ENCODE measurements at regions not wholly inside any gene's neighbourhood (a gene's known extent, or its start where the extent isn't known, plus 50 kb on each side); places are given as distances from the start of the nearest gene placed in this dataset.

DNA sequence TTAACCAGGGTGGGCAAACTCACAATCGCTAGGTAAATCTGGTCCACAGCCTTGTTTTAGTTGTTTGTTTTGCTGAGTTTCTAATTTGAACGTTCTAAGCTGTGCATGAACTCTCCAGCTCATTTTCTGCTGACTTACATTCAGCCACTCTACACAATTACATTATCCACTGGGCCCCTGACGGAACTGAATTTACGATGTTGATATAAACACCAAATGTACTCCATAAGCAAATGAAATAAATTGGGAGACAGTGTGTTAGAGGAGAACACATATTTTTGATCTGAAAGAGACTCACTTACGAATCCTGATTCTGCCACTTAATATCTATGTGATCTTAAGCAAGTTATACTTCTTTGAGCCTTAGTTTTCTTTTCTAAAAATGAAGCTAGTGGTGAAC is 393.4 kb downstream of the ZNF608 start:
- DNase-seq = no peak

DNA sequence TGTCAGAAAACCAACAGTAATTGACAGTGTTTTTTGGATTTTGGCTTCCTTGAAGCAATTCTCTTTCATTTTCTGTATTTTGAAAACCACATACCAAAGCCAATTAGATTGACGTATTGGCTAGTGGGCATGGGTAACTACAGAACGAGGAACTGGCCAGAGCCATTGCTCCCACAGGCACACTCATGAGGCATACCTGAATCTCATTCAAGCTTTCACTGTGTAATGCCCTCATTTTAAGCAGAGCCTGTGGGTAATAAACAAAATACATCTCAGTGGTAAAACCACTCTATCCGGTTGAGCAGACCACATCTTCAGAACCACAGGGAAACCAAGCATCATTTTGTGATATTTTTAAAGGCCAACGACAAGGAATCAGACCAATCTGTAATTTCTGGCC is 394.1 kb downstream of the ZNF608 start:
- DNase-seq = no peak

DNA sequence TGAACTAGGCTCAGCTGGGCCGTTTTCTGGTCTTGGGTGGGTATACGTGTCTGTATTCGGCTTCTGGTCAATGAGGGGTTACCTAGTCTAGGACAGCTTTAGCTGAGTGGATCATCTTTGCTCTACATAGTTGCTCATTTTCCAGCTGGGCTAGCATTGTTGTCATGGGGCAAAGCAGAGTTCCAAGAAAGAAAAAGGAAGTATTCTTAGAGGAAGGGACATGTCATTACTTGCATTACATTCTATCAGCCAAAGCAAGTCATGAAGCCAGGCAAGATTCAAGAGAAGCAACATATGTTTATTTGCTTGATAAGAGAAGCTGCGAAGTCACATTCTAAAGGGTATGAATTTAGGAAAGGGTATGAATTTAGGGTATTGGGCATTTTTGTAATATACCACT is 396.5 kb downstream of the ZNF608 start:
- DNase-seq = no peak

DNA sequence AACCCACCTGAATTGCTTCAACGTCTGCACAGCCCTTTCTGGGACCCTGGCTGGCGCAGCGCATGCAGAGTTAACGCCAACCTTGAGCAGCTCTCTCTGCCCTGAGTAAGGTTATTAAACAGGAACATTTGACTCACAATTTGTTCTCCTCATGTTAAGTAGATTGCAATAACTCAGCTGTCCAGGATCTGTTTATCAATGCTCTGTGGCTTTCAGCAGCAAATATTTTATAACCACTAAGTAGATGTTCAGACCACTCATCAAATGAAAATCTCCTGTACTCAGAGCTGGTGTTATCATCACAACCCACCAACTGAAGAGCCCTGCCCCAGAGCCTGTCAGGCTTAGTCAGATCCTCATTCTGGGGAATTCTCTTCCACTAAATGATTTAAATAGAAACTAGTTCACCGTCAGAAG is 403.0 kb downstream of the ZNF608 start:
- DNase-seq = no peak

DNA sequence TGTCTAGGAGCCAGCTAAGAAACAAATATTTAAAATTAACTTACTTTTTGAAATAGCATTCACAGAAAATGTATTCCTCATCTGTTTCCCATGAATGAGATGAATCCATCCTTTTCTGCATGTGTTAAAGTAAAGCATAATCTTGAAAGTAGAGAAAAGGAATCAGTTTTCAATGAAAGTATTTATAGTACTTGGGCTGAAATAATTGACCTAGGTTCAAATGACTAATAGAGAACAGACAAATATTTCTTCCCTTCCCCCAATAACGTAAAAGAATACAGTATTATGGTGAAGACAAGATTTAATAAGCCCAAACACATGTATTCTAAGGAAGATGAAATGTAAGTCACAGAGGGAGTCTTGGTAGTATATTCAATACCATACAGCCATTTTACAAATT is 403.5 kb downstream of the ZNF608 start:
- DNase-seq = no peak

DNA sequence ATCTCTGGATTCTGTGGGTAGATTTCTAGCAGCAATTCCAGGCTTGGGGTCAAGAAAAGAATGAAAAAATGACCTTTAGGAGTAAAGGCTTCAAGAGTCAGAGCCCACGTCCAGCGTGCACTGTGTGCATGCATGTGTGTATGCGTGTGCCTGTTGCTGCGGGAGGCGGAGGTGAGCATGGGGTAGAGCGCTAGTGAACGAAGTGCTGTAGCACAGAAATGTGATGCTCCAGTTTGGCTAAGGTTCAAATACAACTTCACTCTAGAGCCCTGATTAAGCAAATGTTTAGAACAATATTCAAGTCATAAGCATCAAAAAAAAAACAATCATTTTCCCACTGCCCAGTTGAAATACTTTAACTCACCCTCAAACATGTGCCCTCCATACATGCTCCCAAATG is 403.9 kb downstream of the ZNF608 start:
- DNase-seq = no peak

DNA sequence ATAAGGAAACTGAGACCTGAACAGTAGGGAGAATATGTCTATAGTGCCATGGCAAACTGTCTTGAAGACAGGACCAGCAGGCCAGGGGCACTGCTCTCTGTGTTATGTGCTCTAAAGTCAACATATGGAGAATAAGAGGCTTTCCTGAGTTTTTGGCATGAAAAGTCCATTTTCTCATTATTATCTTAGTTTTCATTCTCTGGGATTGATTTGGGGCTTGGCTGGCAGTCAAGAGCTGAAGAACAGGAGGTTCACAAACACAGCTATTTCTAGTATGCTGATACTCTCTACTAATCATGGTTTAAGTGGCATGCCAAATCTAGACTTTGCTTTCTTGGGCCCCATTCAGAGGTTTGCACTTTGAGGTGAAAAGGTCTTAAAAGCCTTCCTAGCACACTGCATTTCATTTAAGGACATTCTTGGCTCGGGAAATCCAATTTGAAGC is 404.4 kb downstream of the ZNF608 start:
- no peak for DNase-seq

DNA sequence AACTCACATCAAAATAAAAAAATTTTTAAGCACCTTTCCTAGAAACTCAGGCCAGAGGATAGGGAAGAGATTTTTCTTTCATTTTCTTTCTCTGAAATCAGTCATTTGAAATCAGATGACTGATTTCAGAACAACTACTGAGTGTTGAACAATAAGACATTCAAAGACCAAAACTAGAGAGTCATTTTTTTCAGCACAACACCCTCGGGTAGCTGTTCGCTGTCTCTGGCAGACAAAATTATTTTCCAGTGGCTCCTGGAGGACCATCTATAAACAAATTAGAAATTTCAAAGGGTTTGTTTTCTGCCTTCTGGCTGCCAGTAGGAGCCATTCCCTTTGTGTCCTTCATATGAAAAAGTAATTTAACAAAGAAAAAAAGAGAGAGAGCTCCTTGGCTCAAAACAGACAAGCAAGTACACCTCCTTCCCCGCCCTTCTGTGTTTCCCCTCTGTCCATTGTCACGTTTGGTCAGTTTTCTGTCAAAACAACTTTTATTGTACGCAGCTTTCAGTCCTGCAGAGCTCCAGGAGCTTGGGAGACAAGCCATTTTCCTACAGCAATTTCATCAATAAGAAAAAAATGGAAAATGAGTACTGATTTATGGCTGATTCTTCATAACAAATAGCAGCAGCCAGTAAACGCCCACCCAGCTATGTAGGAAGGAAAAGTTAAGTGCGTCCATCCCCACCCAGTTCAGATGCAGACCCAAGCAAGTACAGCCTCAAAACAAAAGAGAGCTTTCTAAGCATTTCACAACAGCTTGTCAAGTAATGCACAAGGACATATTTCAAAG is 405.2 kb downstream of the ZNF608 start:
- DNase-seq = no peak

DNA sequence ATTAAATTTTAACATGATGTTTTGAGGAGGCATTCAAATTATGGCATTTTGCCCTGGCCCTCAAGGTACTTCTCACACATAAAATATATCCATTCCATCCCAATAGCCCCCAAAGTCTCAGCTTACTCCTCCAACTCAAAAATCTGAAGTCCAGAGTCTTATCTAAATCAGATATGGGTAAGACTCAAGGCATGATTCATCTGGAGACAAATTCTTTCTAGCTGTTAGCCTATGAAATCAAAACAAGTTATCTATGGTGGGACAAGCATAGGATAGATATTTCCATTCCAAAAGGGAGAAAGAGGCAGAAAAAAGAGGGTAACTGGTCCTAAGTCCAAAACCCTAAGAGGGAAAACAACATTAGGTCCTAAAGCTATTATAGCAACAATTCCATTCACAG is 408.4 kb downstream of the ZNF608 start:
- DNase-seq = no peak

DNA sequence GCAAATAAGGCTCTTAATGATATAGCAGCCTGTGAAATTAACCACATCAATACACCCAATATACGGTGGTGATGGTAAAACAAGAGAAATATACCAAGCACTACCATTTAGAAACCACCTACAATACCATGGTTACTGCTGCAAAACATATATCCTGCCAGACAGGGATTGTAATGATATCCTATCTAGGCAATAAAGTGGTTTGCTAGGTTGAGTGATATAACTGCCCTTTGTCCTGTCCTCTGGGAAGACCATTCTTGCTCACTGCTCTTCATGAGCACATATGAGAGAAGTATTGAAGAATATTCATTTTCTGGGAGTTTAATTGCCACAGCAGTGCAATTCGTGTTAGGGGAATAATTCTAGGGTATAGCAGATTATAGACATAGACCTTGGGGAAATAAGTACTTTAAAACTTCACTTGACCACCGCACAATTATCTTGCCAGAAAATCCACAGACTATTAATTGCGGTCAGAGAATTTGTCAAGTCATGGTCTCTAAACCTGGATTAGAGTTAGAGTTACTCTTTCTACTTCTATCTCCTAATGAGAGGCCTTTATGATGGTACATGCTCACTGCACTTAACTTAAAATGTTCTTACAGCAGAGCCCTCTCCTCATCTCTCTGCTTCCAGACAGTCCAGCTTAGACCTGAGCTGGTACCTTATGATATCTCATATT is 413.0 kb downstream of the ZNF608 start:
- DNase-seq = no peak

DNA sequence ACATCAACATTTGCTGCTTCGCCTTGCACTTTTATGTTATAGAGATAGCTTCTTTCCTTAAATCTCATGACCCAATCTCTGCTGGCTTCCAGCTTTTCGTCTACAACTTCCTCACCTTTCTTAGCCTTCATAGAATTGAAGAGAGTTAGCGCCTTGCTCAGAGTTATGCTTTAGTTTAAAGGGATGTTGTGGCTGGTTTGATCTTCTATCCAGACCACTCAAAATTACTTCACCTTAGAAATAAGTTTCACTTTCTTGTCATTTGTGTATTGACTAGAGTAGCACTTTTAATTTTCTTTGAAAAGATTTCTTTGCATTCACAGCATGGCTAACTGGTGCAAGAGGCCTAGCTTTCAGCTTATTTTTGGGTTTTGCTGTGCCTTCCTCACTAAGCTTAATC is 414.2 kb downstream of the ZNF608 start:
- DNase-seq = no peak

DNA sequence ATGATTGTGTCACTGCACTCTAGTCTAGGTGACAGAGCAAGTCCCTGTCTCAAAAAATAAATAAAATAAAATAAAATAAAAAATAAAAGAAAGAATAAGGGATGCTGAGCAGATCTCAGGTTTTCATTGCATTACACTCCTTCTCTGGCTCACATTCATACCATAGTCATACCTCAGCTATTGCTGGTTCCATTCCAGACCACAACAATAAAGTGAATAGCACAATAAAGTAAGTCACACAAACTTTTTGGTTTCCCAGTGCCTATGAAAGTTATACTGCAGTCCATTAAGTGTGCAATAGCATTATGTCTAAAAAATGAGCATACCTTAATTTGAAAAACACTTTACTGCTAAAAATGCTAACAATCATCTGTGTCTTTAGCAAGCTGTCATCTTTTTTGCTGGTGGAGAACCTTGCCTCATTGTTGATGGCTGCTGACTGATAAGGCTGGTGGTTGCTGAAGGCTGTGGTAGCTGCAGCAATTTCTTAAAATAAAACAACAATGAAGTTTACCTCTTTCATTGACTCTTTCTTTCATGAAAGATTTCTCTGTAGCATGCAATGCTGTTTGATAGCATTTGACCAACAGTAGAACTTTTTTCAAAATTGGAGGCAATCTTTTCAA is 415.7 kb downstream of the ZNF608 start:
- DNase-seq = no peak

DNA sequence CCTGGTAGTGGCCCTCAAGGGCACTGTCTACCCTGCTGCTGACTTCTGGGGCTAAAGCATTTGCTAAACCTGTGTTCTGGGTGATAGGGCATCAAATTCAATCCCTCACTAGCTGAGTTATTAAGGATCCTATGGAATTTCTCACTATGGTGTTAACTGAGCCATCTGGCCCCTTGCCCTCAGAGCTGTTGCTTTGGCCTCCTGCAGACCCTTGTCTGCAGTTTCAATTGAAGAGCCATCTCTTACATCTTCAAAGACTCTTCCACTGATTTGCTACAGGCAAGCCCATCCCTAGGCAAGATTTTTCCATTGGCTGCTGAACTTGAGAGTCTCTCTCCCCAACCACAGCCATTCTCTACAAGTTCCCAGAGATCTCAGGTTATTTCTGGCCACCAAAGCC is 418.2 kb downstream of the ZNF608 start:
- no peak for DNase-seq

DNA sequence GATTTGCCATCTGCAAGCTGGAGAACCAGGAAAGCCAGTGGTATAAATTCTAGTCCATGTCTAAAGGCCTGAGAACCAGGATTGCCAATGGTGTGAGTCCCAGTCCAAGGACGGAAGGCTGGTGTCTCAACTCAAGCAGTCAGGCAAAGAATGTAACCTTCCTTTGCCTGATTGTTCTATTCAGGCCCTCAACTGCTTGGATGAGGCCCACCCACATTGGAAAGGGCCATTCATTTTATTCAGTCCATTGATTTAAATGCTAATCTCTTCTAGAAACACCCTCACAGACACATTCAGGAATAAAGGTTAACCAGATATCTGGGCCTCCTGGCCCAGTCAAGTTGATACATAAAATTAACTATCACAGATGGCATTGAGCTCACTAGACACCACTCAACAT is 427.8 kb downstream of the ZNF608 start:
- DNase-seq = no peak

DNA sequence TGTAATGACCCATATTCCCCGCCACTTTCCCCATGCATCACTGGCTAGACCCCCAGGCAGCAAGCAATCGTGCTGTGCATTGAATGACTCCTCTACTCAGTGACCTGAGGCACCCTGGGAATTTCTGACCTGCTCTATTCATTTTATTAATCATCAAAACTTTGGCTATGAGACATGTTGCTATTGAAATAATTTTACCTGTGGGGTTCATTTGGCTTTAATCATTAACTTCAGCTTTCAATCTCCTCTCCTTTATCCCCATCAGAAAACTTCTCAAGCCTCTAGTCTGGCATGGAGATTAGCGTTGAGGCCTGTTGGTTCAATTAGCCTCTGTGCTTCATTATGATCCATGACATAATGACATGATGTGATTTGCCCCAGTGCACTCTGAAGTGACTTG is 429.0 kb downstream of the ZNF608 start:
- no peak for DNase-seq

DNA sequence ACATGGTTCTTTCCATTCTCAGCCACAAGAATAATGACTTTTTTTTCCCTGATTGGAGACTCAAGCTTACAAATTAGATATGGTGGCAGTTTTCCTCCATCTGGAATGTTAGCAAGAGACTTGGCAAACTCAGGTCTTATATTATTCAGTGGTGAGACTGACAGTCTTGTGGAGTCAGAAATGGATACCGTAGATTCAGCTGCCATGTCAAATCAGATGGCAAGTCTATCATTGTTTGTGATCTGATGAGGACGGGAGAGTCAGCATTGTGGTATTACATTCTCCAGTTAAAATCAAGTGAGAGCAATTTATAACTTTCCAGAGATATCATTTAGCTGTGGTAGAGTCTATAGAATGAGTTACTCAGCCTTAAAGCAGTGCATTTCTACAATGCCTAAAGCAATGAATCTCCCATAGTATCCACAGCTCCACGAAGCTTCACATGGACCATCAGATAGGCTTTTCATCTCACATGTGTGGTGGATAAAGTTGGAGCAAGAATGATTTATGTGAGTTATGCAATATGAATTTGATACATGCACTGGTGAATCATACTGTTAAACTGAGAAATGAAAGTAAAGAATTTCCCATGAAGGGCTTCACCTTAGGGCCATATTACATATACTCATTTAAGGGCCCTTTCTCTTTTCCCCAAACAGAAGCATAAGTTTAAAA is 430.6 kb downstream of the ZNF608 start:
- no peak for DNase-seq

DNA sequence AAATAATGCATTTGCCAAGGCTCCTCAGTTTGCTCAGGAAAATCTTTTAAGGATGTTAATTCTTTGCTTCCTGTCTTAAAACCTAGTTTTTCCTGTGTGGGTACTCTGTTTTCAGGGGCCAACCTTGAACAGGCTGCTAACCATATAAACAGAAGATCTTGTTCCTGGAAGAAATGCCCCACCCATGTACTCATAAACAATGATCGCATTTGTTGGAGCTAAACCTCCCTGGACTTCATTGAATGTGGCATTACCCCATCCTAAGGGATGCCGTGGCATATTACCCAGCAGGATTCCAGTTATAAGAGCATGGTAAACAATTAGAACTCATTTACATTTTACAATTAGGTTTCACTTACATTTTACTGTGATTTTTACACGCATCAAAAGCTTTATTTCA is 436.0 kb downstream of the ZNF608 start:
- DNase-seq = no peak

DNA sequence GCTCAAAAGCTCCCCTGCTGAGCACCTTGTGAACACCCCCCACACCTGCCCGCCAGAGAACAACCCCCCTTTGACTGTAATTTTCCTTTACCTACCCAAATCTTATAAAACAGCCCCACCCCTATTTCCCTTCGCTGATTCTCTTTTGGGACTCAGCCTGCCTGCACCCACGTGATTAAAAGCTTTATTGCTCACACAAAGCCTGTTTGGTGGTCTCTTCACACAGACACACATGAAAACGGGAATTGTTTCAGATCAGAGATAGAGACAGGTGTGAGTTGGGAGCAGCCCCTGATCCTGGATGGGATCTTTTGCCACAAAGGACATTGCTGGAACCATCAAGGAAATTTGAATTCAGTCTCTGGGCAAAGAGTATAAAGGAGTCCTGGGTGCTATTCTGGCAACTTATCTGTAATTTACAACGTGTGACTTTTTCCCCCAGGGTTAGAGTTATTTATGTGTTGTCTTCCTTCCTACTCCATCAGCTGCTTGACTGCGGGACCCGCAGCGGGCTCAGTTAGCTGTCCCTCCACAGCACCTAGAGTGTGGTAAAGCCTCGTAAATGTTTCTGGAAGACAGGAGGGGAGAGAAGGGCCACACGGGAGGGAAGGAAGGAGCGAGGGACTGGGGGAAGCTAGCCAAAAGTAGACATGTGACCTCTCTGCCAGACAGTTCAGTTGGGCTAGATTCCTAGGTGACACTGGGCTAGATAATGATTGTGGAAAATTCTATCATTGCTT is 437.0 kb downstream of the ZNF608 start:
- no peak for DNase-seq

DNA sequence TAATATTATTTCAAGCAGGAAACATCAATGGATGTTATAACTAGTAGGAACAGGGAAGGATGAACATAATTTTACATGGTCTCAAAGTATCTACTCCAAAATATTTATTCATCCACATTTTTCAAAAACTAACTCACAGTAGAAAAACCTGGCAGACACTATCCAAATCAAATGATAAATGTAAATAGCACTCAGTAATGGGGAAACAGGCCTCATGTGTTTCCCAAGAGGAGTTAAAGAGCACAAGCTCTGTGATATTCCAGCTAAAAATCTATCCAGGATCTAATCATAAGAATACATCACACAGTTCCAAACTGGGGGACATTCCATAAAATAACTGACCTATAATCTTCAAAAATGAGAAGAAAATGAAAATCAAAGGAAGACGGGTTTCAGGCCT is 443.1 kb downstream of the ZNF608 start:
- DNase-seq = no peak

DNA sequence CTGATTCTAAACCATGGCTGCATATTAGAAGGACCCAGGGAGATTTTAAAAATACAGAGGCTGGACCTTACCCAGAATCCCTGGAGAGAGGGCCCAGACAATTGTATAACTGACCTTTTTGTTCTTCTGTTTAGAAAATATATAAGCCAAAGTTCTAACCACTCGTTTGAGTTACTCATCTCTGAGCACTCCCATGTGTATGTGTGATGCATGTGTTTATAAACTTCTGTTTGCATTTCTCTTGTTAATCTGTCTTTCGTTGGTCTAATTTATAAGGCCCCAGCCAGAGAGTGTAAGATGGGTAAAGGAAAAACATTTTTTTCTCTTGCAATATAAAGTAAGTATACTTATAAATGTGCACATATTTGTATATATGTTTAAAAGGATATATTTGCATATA is 443.9 kb downstream of the ZNF608 start:
- no peak for DNase-seq

DNA sequence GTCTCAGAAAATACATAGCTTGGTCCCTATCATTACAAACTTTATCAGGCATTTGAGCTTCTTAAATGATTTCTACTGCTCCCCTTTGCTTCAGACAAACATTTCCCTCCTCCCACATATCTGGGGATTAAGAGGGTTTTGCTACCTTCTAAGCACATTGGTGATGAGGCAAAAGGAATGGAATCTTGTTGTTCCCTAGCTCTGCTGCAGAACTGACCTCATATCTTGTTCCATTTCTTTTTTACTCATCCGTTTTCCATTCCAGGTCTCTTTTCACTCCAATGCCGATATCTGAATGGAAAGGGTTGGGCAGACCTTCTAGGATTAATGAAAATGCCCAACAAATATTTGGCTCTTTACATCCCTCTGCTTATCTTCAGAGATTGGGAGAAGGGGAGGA is 444.6 kb downstream of the ZNF608 start:
- DNase-seq = no peak

DNA sequence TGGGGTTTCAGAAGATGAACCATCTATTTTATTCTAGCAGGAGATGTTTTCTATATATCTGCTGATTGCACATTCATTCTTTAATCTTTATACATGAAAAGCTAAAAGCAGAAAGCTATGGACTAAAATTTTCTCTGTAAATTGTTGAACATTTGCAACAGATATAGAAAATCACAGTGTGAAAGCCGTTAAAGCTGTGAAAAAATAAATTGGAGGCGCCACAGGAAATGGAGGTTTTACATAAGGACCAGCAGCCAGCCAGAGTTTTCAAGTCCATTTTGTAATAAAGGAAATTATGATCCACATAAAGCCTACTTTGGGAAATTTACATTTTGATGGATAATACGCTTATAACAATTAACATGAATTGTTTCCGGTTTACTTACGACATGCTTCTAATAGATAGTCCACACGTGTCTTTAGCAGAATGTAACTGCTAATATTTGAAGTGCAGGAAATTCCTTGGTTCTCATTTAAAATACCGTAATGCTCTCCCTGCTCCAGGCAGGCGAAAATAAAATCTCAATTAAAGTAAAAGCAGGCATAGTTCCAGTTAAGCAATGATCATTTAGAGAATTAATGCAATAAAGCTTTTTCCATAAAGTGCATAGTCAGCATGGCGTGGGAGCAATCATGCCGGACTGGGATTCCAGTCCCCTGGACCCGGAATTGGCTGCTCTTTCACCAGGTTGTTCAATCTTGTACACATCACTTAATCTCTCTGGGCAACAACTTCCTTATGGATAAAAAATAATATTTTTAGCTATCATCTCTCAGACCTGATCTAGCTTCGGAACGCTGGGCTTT is 445.4 kb downstream of the ZNF608 start:
- no peak for DNase-seq
